Activated CD4-positive, alpha-beta T cell treated with anti-CD3 and anti-CD28 coated beads, Interleukin-2, amount 10 ng/mL, durations not matched to agents 24 days and 14 days (primary cell): ENCODE measurements at regions not wholly inside any gene's neighbourhood (a gene's known extent, or its start where the extent isn't known, plus 50 kb on each side); places are given as distances from the start of the nearest gene placed in this dataset.

Experiments
- DNase-seq: peaks from one replicate; pipeline ENCODE4 v3.0.0; 2022
- H3K27ac Mint-ChIP-seq: one replicate; pipeline ENCODE4 v1.8.0; 2022; ENCODE audit warnings: mild to moderate bottlenecking, mixed read lengths
- H3K27me3 Mint-ChIP-seq: one replicate; pipeline ENCODE4 v1.8.0; 2022; ENCODE audit warnings: mixed read lengths
- H3K36me3 Mint-ChIP-seq: one replicate; pipeline ENCODE4 v1.8.0; 2022; ENCODE audit warnings: low read depth, mild to moderate bottlenecking, mixed read lengths
- H3K4me1 Mint-ChIP-seq: one replicate; pipeline ENCODE4 v1.8.0; 2021; ENCODE audit warnings: mixed read lengths
- H3K4me3 Mint-ChIP-seq: one replicate; pipeline ENCODE4 v1.8.0; 2022; ENCODE audit warnings: mild to moderate bottlenecking, moderate library complexity, mixed read lengths
- H3K9me3 Mint-ChIP-seq: one replicate; pipeline ENCODE4 v1.8.0; 2021; ENCODE audit warnings: mixed read lengths
- intact Hi-C: fragments of 100-400 bp; cut with micrococcal nuclease; formaldehyde crosslinking; loops from one replicate; pipeline ENCODE4 v1.15.1; 2023

- intact Hi-C loops = no loop called here
- no peak overlapping the region for H3K4me3 Mint-ChIP-seq
- no peaks in the 10 kb centered on the region for H3K27me3 Mint-ChIP-seq
- DNase-seq = no peak
- no peaks in the 10 kb centered on the region for H3K36me3 Mint-ChIP-seq
- H3K9me3 Mint-ChIP-seq = no peaks in the 10 kb centered on the region
- H3K4me1 Mint-ChIP-seq = no peaks in the 10 kb centered on the region
- no peak overlapping the region for H3K27ac Mint-ChIP-seq
Observed at GRCh38 chr5:16260000-16260399, 80.4 kb upstream of the MARCHF11 start.

GRCh38 chr5:16253856-16254255, 74.3 kb upstream of the MARCHF11 start:
- Mint-ChIP-seq H3K4me3 (no peak overlapping the region), H3K36me3 (no peaks in the 10 kb centered on the region), H3K9me3 (no peaks in the 10 kb centered on the region), H3K4me1 (no peaks in the 10 kb centered on the region), H3K27me3 (no peaks in the 10 kb centered on the region), H3K27ac (no peak overlapping the region)
- intact Hi-C loops = no loop called here
- DNase-seq = no peak

- no peak for DNase-seq
- Mint-ChIP-seq H3K36me3 (no peaks in the 10 kb centered on the region), H3K27ac (no peak overlapping the region), H3K9me3 (no peaks in the 10 kb centered on the region), H3K27me3 (no peaks in the 10 kb centered on the region), H3K4me1 (no peaks in the 10 kb centered on the region), H3K4me3 (no peak overlapping the region)
- intact Hi-C loops = no loop called here
Observed at GRCh38 chr5:16245956-16246355, 66.4 kb upstream of the MARCHF11 start.

- intact Hi-C loops = no loop called here
- H3K4me1 Mint-ChIP-seq = no peaks in the 10 kb centered on the region
- no peaks in the 10 kb centered on the region for H3K36me3 Mint-ChIP-seq
- H3K9me3 Mint-ChIP-seq = no peaks in the 10 kb centered on the region
- DNase-seq = no peak
- H3K4me3 Mint-ChIP-seq = no peak overlapping the region
- no peak overlapping the region for H3K27ac Mint-ChIP-seq
- no peaks in the 10 kb centered on the region for H3K27me3 Mint-ChIP-seq
Observed at GRCh38 chr5:16245249-16245648, 65.7 kb upstream of the MARCHF11 start.

- Mint-ChIP-seq H3K27me3 (no peaks in the 10 kb centered on the region), H3K4me1 (no peaks in the 10 kb centered on the region), H3K9me3 (no peaks in the 10 kb centered on the region), H3K4me3 (no peak overlapping the region), H3K36me3 (no peaks in the 10 kb centered on the region), H3K27ac (no peak overlapping the region)
- DNase-seq = no peak
- intact Hi-C loops = no loop called here
Observed at GRCh38 chr5:16238018-16238417, 58.4 kb upstream of the MARCHF11 start.

- H3K4me3 Mint-ChIP-seq = no peak overlapping the region
- DNase-seq = no peak
- H3K27ac Mint-ChIP-seq = no peak overlapping the region
- no peaks in the 10 kb centered on the region for H3K9me3 Mint-ChIP-seq
- no peaks in the 10 kb centered on the region for H3K27me3 Mint-ChIP-seq
- no peaks in the 10 kb centered on the region for H3K4me1 Mint-ChIP-seq
- intact Hi-C loops = no loop called here
- no peaks in the 10 kb centered on the region for H3K36me3 Mint-ChIP-seq
Observed at GRCh38 chr5:16234598-16234997, 55.0 kb upstream of the MARCHF11 start.

GRCh38 chr5:16233730-16234129, 54.1 kb upstream of the MARCHF11 start:
- H3K27me3 Mint-ChIP-seq = no peaks in the 10 kb centered on the region
- intact Hi-C loops = no loop called here
- H3K4me1 Mint-ChIP-seq = no peaks in the 10 kb centered on the region
- no peaks in the 10 kb centered on the region for H3K36me3 Mint-ChIP-seq
- H3K27ac Mint-ChIP-seq = no peak overlapping the region
- H3K9me3 Mint-ChIP-seq = no peaks in the 10 kb centered on the region
- H3K4me3 Mint-ChIP-seq = no peak overlapping the region
- DNase-seq = no peak

GRCh38 chr5:16229357-16229940, 49.9 kb upstream of the MARCHF11 start:
- H3K27ac Mint-ChIP-seq = no peak overlapping the region
- H3K27me3 Mint-ChIP-seq = no peaks in the 10 kb centered on the region
- H3K4me3 Mint-ChIP-seq = no peak overlapping the region
- DNase-seq = no peak
- no peaks in the 10 kb centered on the region for H3K36me3 Mint-ChIP-seq
- intact Hi-C loops = no loop called here
- no peaks in the 10 kb centered on the region for H3K9me3 Mint-ChIP-seq
- no peaks in the 10 kb centered on the region for H3K4me1 Mint-ChIP-seq
